ENCODE measurements at regions not wholly inside any gene's neighbourhood (a gene's known extent, or its start where the extent isn't known, plus 50 kb on each side); places are given as distances from the start of the nearest gene placed in this dataset.

- Histone ChIP-seq H2AFZ (ENCODE audit: low read length) (no peak overlapping the region), H3K27ac (ENCODE audit: insufficient read depth, low read length) (no peak overlapping the region), H3K36me3 (ENCODE audit: control insufficient read depth, insufficient read depth, low read length) (no peaks in the 10 kb centered on the region), H3K4me1 (ENCODE audit: control insufficient read depth, extremely low read depth, insufficient read depth, low read length) (no peaks in the 10 kb centered on the region), H3K9ac (ENCODE audit: insufficient read depth, low read length) (no peak overlapping the region), H3K9me3 (ENCODE audit: control insufficient read depth, insufficient read depth, low read depth, low read length) (no peaks in the 10 kb centered on the region), H3K4me3 (replicated peaks in 1 of 4; ENCODE audit: control extremely low read depth in 1 of 4, insufficient read depth in 1 of 4, low read depth in 3 of 4, low read length in 4 of 4) (no peak overlapping the region), H4K20me1 (ENCODE audit: control insufficient read depth, extremely low read depth, insufficient read depth, low read length) (no peaks in the 10 kb centered on the region), H3K27me3 (ENCODE audit: control insufficient read depth, insufficient read depth, low read length) (no peaks in the 10 kb centered on the region), H3K79me2 (ENCODE audit: control insufficient read depth, insufficient read depth, low read length) (no peaks in the 10 kb centered on the region), H3K4me2 (ENCODE audit: extremely low read depth, insufficient read depth, low read length) (no peak overlapping the region)
- DNase-seq (ENCODE audit: low read depth in 2 of 2) = no peak
- TF ChIP-seq CTCF (conservative IDR thresholded peaks at IDR 0.05 in 1 of 2, IDR thresholded peaks at IDR 0.05 in 1 of 2; ENCODE audit: low read depth in 1 of 2, low read length in 2 of 2) (no peak), EZH2 (IDR thresholded peaks at IDR 0.05; ENCODE audit: low read length, missing control alignments) (no peak)
These were observed 452.7 kb downstream of the TSHZ3 start for GRCh38 chr19:30896554-30896953.

GRCh38 chr19:30895946-30896345, 453.3 kb downstream of the TSHZ3 start:
- no peaks in the 10 kb centered on the region for H3K79me2 ChIP-seq (ENCODE audit: control insufficient read depth, insufficient read depth, low read length)
- TF ChIP-seq CTCF (conservative IDR thresholded peaks at IDR 0.05 in 1 of 2, IDR thresholded peaks at IDR 0.05 in 1 of 2; ENCODE audit: low read depth in 1 of 2, low read length in 2 of 2) (no peak), EZH2 (IDR thresholded peaks at IDR 0.05; ENCODE audit: low read length, missing control alignments) (no peak)
- no peak overlapping the region for H3K4me2 ChIP-seq (ENCODE audit: extremely low read depth, insufficient read depth, low read length)
- H2AFZ ChIP-seq (ENCODE audit: low read length) = no peak overlapping the region
- no peak overlapping the region for H3K27ac ChIP-seq (ENCODE audit: insufficient read depth, low read length)
- no peaks in the 10 kb centered on the region for H3K4me1 ChIP-seq (ENCODE audit: control insufficient read depth, extremely low read depth, insufficient read depth, low read length)
- no peaks in the 10 kb centered on the region for H4K20me1 ChIP-seq (ENCODE audit: control insufficient read depth, extremely low read depth, insufficient read depth, low read length)
- H3K27me3 ChIP-seq (ENCODE audit: control insufficient read depth, insufficient read depth, low read length) = no peaks in the 10 kb centered on the region
- no peak overlapping the region for H3K9ac ChIP-seq (ENCODE audit: insufficient read depth, low read length)
- H3K9me3 ChIP-seq (ENCODE audit: control insufficient read depth, insufficient read depth, low read depth, low read length) = no peaks in the 10 kb centered on the region
- no peak for DNase-seq (ENCODE audit: low read depth in 2 of 2)
- no peaks in the 10 kb centered on the region for H3K36me3 ChIP-seq (ENCODE audit: control insufficient read depth, insufficient read depth, low read length)
- H3K4me3 ChIP-seq (replicated peaks in 1 of 4; ENCODE audit: control extremely low read depth in 1 of 4, insufficient read depth in 1 of 4, low read depth in 3 of 4, low read length in 4 of 4) = no peak overlapping the region

- H3K27ac ChIP-seq (ENCODE audit: insufficient read depth, low read length) = no peak overlapping the region
- no peaks in the 10 kb centered on the region for H3K36me3 ChIP-seq (ENCODE audit: control insufficient read depth, insufficient read depth, low read length)
- no peaks in the 10 kb centered on the region for H3K9me3 ChIP-seq (ENCODE audit: control insufficient read depth, insufficient read depth, low read depth, low read length)
- DNase-seq (ENCODE audit: low read depth in 2 of 2) = no peak
- no peak overlapping the region for H3K4me2 ChIP-seq (ENCODE audit: extremely low read depth, insufficient read depth, low read length)
- H3K4me3 ChIP-seq (replicated peaks in 1 of 4; ENCODE audit: control extremely low read depth in 1 of 4, insufficient read depth in 1 of 4, low read depth in 3 of 4, low read length in 4 of 4) = no peak overlapping the region
- H3K4me1 ChIP-seq (ENCODE audit: control insufficient read depth, extremely low read depth, insufficient read depth, low read length) = no peaks in the 10 kb centered on the region
- H4K20me1 ChIP-seq (ENCODE audit: control insufficient read depth, extremely low read depth, insufficient read depth, low read length) = no peaks in the 10 kb centered on the region
- H3K27me3 ChIP-seq (ENCODE audit: control insufficient read depth, insufficient read depth, low read length) = no peaks in the 10 kb centered on the region
- no peaks in the 10 kb centered on the region for H3K79me2 ChIP-seq (ENCODE audit: control insufficient read depth, insufficient read depth, low read length)
- H2AFZ ChIP-seq (ENCODE audit: low read length) = no peak overlapping the region
- H3K9ac ChIP-seq (ENCODE audit: insufficient read depth, low read length) = no peak overlapping the region
- TF ChIP-seq CTCF (conservative IDR thresholded peaks at IDR 0.05 in 1 of 2, IDR thresholded peaks at IDR 0.05 in 1 of 2; ENCODE audit: low read depth in 1 of 2, low read length in 2 of 2) (no peak), EZH2 (IDR thresholded peaks at IDR 0.05; ENCODE audit: low read length, missing control alignments) (no peak)
These were observed 458.2 kb downstream of the TSHZ3 start for GRCh38 chr19:30891051-30891450.

All from fibroblast of lung (primary cell).